ENCODE measurements at regions not wholly inside any gene's neighbourhood (a gene's known extent, or its start where the extent isn't known, plus 50 kb on each side); places are given as distances from the start of the nearest gene placed in this dataset.
A peak's percentile ranks its signal among the peaks of the same experiment; 100 is the strongest.

GRCh38 chr5:136799806-136800372, 434.5 kb upstream of the TRPC7 start:
- H3K36me3 ChIP-seq (replicated peaks), result no peaks in the 10 kb centered on the region
- DNase-seq (ENCODE audit: low spot score in 2 of 2), result no peak
- no peaks in the 10 kb centered on the region for H3K9me3 ChIP-seq
- H3K4me1 ChIP-seq, result no peaks in the 10 kb centered on the region
- no peak overlapping the region for H3K4me3 ChIP-seq
- peaks cover 4% of the 10 kb centered on the region; the same call in 1 of the 2 replicates for H3K27me3 ChIP-seq (ENCODE audit: low read depth)
- in situ Hi-C loops (cut with MboI; ENCODE audit: low sequenced_read_pairs), result no loop called here

- H3K4me3 ChIP-seq, result no peak overlapping the region
- in situ Hi-C loops (cut with MboI; ENCODE audit: low sequenced_read_pairs), result no loop called here
- no peaks in the 10 kb centered on the region for H3K4me1 ChIP-seq
- DNase-seq (ENCODE audit: low spot score in 2 of 2), result no peak
- no peaks in the 10 kb centered on the region for H3K9me3 ChIP-seq
- H3K36me3 ChIP-seq (replicated peaks), result no peaks in the 10 kb centered on the region
- H3K27me3 ChIP-seq (ENCODE audit: low read depth), result no peaks in the 10 kb centered on the region
Observed at GRCh38 chr5:136793300-136793699, 428.0 kb upstream of the TRPC7 start.

GRCh38 chr5:136781464-136781863, 416.1 kb upstream of the TRPC7 start:
- in situ Hi-C loops (cut with MboI; ENCODE audit: low sequenced_read_pairs), result no loop called here

GRCh38 chr5:136780518-136780917, 415.2 kb upstream of the TRPC7 start:
- Histone ChIP-seq H3K4me3 (no peak overlapping the region), H3K9me3 (no peaks in the 10 kb centered on the region), H3K36me3 (replicated peaks) (no peaks in the 10 kb centered on the region), H3K27me3 (ENCODE audit: low read depth) (no peaks in the 10 kb centered on the region), H3K4me1 (peaks cover 15% of the 10 kb centered on the region)
- peak in 1 of 2 experiments; percentile 26 for DNase-seq (ENCODE audit: low spot score in 2 of 2)
- in situ Hi-C loops (cut with MboI; ENCODE audit: low sequenced_read_pairs), result no loop called here

More at GRCh38 chr5:136781464-136781863, 416.1 kb upstream of the TRPC7 start:
- Histone ChIP-seq H3K9me3 (no peaks in the 10 kb centered on the region), H3K27me3 (ENCODE audit: low read depth) (no peaks in the 10 kb centered on the region), H3K36me3 (replicated peaks) (no peaks in the 10 kb centered on the region), H3K4me3 (no peak overlapping the region), H3K4me1 (peaks cover 7% of the 10 kb centered on the region)
- no peak for DNase-seq (ENCODE audit: low spot score in 2 of 2)

DNA sequence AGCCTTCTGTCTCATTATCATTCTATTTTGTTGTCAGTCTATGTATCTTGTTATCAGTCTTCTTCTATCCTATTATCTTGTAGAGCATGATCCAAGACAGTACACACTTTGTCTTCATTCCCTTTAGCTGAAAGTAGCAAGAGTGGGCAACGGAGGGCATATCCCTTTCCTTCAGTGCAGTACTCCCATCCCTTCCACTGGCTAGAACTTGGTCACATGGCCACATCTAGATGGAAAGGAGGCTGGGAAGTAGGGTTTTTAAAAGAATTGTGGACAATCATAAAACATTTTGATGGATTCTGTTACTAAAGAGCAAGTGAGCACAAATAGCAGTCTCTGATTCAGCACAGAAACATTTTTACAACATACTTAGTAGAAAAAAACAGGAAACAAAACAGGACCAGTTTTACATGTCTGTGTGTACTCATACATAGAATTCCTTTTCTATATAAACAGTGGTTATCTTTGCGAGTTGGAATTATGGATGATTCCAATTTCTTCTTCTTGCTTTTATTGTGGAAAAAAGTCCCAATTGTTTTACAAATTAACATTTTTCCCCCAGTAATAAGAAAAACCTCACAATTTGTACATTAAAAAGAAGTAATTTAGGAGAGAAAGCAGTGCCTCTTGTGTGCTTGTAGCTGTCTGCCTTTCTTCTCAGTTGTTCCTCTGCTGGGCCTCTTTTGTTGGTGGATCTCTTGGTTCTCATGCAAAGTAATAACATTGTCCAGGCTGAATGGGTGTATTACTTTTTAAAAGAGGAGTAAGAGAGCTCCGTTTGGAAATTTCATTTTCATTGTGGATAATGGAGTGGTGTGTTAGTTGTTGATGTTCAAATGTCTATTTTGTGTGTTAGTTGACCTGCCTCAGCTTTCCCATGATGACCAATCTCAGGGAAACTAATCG, 410.9 kb upstream of the TRPC7 start:
- no peak overlapping the region for H3K4me3 ChIP-seq
- in situ Hi-C loops (cut with MboI; ENCODE audit: low sequenced_read_pairs), result loop anchor here (10.0 kb wide), 1 partner anchor 531 kb away; no protein-coding TSS in a partner anchor
- peaks cover 19% of the 10 kb centered on the region for H3K4me1 ChIP-seq
- no peaks in the 10 kb centered on the region for H3K36me3 ChIP-seq (replicated peaks)
- no peaks in the 10 kb centered on the region for H3K9me3 ChIP-seq
- H3K27me3 ChIP-seq (ENCODE audit: low read depth), result no peaks in the 10 kb centered on the region
- DNase-seq (ENCODE audit: low spot score in 2 of 2), result peak; percentile 61 to 91

- Histone ChIP-seq H3K4me1 (peaks cover 19% of the 10 kb centered on the region), H3K9me3 (no peaks in the 10 kb centered on the region), H3K36me3 (replicated peaks) (no peaks in the 10 kb centered on the region), H3K4me3 (no peak overlapping the region), H3K27me3 (ENCODE audit: low read depth) (no peaks in the 10 kb centered on the region)
- in situ Hi-C loops (cut with MboI; ENCODE audit: low sequenced_read_pairs), result loop anchor here (10.0 to 25.0 kb wide), 2 partner anchors 410 to 528 kb away; partner anchors contain the start of gene TRPC7
- no peak for DNase-seq (ENCODE audit: low spot score in 2 of 2)
Observed at GRCh38 chr5:136772491-136772890, 407.1 kb upstream of the TRPC7 start.

GRCh38 chr5:136769900-136770684, 404.7 kb upstream of the TRPC7 start:
- in situ Hi-C loops (cut with MboI; ENCODE audit: low sequenced_read_pairs), result loop anchor here (10.0 to 25.0 kb wide), 2 partner anchors 408 to 525 kb away; partner anchors contain the start of gene TRPC7
- H3K9me3 ChIP-seq, result no peaks in the 10 kb centered on the region
- H3K27me3 ChIP-seq (ENCODE audit: low read depth), result no peaks in the 10 kb centered on the region
- H3K36me3 ChIP-seq (replicated peaks), result no peaks in the 10 kb centered on the region
- H3K4me3 ChIP-seq, result no peak overlapping the region
- peaks cover 2% of the 10 kb centered on the region; the same call in 1 of the 2 replicates for H3K4me1 ChIP-seq
- peak; percentile 53 to 81 for DNase-seq (ENCODE audit: low spot score in 2 of 2)

GRCh38 chr5:136769093-136769492, 403.7 kb upstream of the TRPC7 start:
- in situ Hi-C loops (cut with MboI; ENCODE audit: low sequenced_read_pairs), result loop anchor here (25.0 kb wide), 1 partner anchor 407 kb away; the partner anchor contains the start of gene TRPC7
- Histone ChIP-seq H3K4me1 (no peaks in the 10 kb centered on the region), H3K9me3 (no peaks in the 10 kb centered on the region), H3K36me3 (replicated peaks) (no peaks in the 10 kb centered on the region), H3K4me3 (no peak overlapping the region), H3K27me3 (ENCODE audit: low read depth) (no peaks in the 10 kb centered on the region)
- DNase-seq (ENCODE audit: low spot score in 2 of 2), result no peak

DNA sequence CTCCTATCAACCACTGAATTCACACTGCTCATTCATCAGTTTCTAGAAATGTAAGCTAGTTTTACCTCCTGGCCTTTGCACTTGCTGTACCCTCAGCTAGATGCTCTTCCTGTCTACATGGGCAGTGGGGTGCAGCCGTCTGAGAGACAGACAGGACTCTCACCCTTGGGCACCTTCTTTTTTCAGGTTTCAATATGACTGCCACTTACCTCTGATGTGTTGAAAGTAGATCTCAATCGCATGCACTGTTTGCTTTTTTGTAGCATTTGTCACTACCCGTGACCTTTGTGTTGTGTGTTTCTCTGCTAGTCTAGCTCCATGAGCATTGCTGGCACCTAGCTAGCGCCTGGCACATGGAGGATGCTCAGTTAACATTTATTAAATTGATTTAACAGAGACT, 403.1 kb upstream of the TRPC7 start:
- no peaks in the 10 kb centered on the region for H3K27me3 ChIP-seq (ENCODE audit: low read depth)
- H3K9me3 ChIP-seq, result no peaks in the 10 kb centered on the region
- H3K36me3 ChIP-seq (replicated peaks), result no peaks in the 10 kb centered on the region
- in situ Hi-C loops (cut with MboI; ENCODE audit: low sequenced_read_pairs), result loop anchor here (25.0 kb wide), 1 partner anchor 406 kb away; the partner anchor contains the start of gene TRPC7
- H3K4me1 ChIP-seq, result no peaks in the 10 kb centered on the region
- no peak overlapping the region for H3K4me3 ChIP-seq
- no peak for DNase-seq (ENCODE audit: low spot score in 2 of 2)

GRCh38 chr5:136766456-136766855, 401.1 kb upstream of the TRPC7 start:
- H3K27me3 ChIP-seq (ENCODE audit: low read depth), result no peaks in the 10 kb centered on the region
- no peak overlapping the region for H3K4me3 ChIP-seq
- H3K36me3 ChIP-seq (replicated peaks), result no peaks in the 10 kb centered on the region
- no peak for DNase-seq (ENCODE audit: low spot score in 2 of 2)
- H3K4me1 ChIP-seq, result no peaks in the 10 kb centered on the region
- in situ Hi-C loops (cut with MboI; ENCODE audit: low sequenced_read_pairs), result loop anchor here (25.0 kb wide), 1 partner anchor 404 kb away; the partner anchor contains the start of gene TRPC7
- H3K9me3 ChIP-seq, result no peaks in the 10 kb centered on the region

GRCh38 chr5:136764601-136765000, 399.3 kb upstream of the TRPC7 start:
- DNase-seq (ENCODE audit: low spot score in 2 of 2), result no peak
- in situ Hi-C loops (cut with MboI; ENCODE audit: low sequenced_read_pairs), result loop anchor here (25.0 kb wide), 1 partner anchor 402 kb away; the partner anchor contains the start of gene TRPC7

DNA sequence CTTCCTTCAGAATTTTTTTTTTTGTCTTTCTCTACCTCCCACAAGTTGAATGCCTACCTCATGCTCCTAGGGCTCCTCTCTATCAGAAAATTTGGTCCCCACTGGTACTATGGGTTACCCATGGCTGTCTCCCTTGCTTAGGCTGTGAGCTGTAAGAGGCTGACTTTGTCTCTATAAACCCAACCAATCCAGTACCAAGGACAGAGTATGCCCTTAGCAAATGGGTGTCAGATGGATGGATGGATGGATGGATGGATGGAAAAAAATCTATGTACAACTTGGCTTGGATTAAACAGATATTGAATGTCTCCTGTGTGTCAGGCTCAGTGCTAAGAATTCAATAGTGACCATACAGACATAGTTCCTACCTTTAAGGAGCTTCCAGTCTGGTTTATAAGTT, 398.2 kb upstream of the TRPC7 start:
- Histone ChIP-seq H3K27me3 (ENCODE audit: low read depth) (no peaks in the 10 kb centered on the region), H3K9me3 (no peaks in the 10 kb centered on the region)
- in situ Hi-C loops (cut with MboI; ENCODE audit: low sequenced_read_pairs), result loop anchor here (25.0 kb wide), 1 partner anchor 401 kb away; the partner anchor contains the start of gene TRPC7

More at GRCh38 chr5:136764601-136765000, 399.3 kb upstream of the TRPC7 start:
- Histone ChIP-seq H3K9me3 (no peaks in the 10 kb centered on the region), H3K4me3 (no peak overlapping the region), H3K36me3 (replicated peaks) (no peaks in the 10 kb centered on the region), H3K4me1 (no peaks in the 10 kb centered on the region), H3K27me3 (ENCODE audit: low read depth) (no peaks in the 10 kb centered on the region)

GRCh38 chr5:136754216-136754615, 388.9 kb upstream of the TRPC7 start:
- no peak overlapping the region for H3K4me3 ChIP-seq
- no peaks in the 10 kb centered on the region for H3K9me3 ChIP-seq
- H3K4me1 ChIP-seq, result no peaks in the 10 kb centered on the region
- in situ Hi-C loops (cut with MboI; ENCODE audit: low sequenced_read_pairs), result loop anchor here (25.0 kb wide), 1 partner anchor 392 kb away; the partner anchor contains the start of gene TRPC7
- H3K36me3 ChIP-seq (replicated peaks), result no peaks in the 10 kb centered on the region
- no peaks in the 10 kb centered on the region for H3K27me3 ChIP-seq (ENCODE audit: low read depth)
- DNase-seq (ENCODE audit: low spot score in 2 of 2), result no peak

More for the DNA sequence above, 398.2 kb upstream of the TRPC7 start:
- no peak for DNase-seq (ENCODE audit: low spot score in 2 of 2)
- Histone ChIP-seq H3K36me3 (replicated peaks) (no peaks in the 10 kb centered on the region), H3K4me1 (no peaks in the 10 kb centered on the region), H3K4me3 (no peak overlapping the region)
